GM23338 (cell line): ENCODE measurements at regions not wholly inside any gene's neighbourhood (a gene's known extent, or its start where the extent isn't known, plus 50 kb on each side); places are given as distances from the start of the nearest gene placed in this dataset.

Experiments
- ATAC-seq: fragments of 200-7000 bp; cut with Tn5 transposase; 3 replicates; pipeline ENCODE4 v1.9.1; 2020
- DNase-seq: peaks from one replicate; pipeline ENCODE4 v3.0.0-alpha.2; 2015; ENCODE audit warnings: low spot score
- H2AFZ ChIP-seq: fragments of 200-600 bp; sonication (generic); 2 replicates; pipeline ENCODE4 v1.8.0; 2016; ENCODE audit warnings: antibody characterized with exemption, mild to moderate bottlenecking, moderate library complexity
- H3F3A ChIP-seq: fragments of 200-600 bp; sonication (generic); replicated peaks from 2 replicates; pipeline ENCODE4 v1.8.0; 2017; ENCODE audit warnings: antibody characterized with exemption, mixed run types, low read depth
- H3K27ac ChIP-seq: fragments of 200-600 bp; sonication (generic); 2 replicates; pipeline ENCODE4 v1.6.1; 2016; ENCODE audit warnings: low read depth
- H3K27me3 ChIP-seq: fragments of 200-600 bp; sonication (generic); 2 replicates; pipeline ENCODE4 v1.8.0; 2016; ENCODE audit warnings: mild to moderate bottlenecking, mixed run types, moderate library complexity; ENCODE audit not compliant: insufficient read depth
- H3K36me3 ChIP-seq: fragments of 200-600 bp; sonication (generic); 2 replicates; pipeline ENCODE4 v1.8.0; 2016; ENCODE audit warnings: mild to moderate bottlenecking; ENCODE audit not compliant: insufficient read depth
- H3K4me1 ChIP-seq: fragments of 200-600 bp; sonication (generic); 2 replicates; pipeline ENCODE4 v1.8.0; 2016; ENCODE audit warnings: mild to moderate bottlenecking, moderate library complexity; ENCODE audit not compliant: insufficient read depth
- H3K4me2 ChIP-seq: fragments of 200-600 bp; sonication (generic); 2 replicates; pipeline ENCODE4 v1.7.1; 2017; ENCODE audit warnings: mixed run types
- H3K4me3 ChIP-seq: fragments of 200-600 bp; sonication (generic); 2 replicates; pipeline ENCODE4 v1.6.1; 2016; ENCODE audit warnings: mixed run types
- H3K79me2 ChIP-seq: fragments of 200-600 bp; sonication (generic); replicated peaks from 2 replicates; pipeline ENCODE4 v1.8.0; 2017; ENCODE audit warnings: mild to moderate bottlenecking; ENCODE audit not compliant: insufficient read depth
- H3K9me2 ChIP-seq: fragments of 200-600 bp; sonication (generic); 2 replicates; pipeline ENCODE4 v1.8.0; 2017; ENCODE audit not compliant: insufficient read depth
- H4K20me1 ChIP-seq: fragments of 200-600 bp; sonication (generic); replicated peaks from 2 replicates; pipeline ENCODE4 v1.8.0; 2017; ENCODE audit warnings: mild to moderate bottlenecking; ENCODE audit not compliant: insufficient read depth
- H3K27ac Mint-ChIP-seq: 2 replicates; pipeline ENCODE4 v1.8.0; 2020; ENCODE audit warnings: inconsistent platforms, mild to moderate bottlenecking, moderate library complexity, mixed read lengths
- H3K27me3 Mint-ChIP-seq: 3 replicates; pipeline ENCODE4 v1.8.0; 2022; ENCODE audit warnings: low read depth, mild to moderate bottlenecking, moderate library complexity, mixed read lengths, inconsistent platforms; ENCODE audit not compliant: insufficient read depth, poor library complexity
- H3K36me3 Mint-ChIP-seq: 3 replicates; pipeline ENCODE4 v1.8.0; 2021; ENCODE audit warnings: low read depth, mild to moderate bottlenecking, inconsistent platforms, moderate library complexity, mixed read lengths
- H3K4me1 Mint-ChIP-seq: 3 replicates; pipeline ENCODE4 v1.8.0; 2020; ENCODE audit warnings: mild to moderate bottlenecking, inconsistent platforms, mixed read lengths
- H3K4me3 Mint-ChIP-seq: 3 replicates; pipeline ENCODE4 v1.8.0; 2021; ENCODE audit warnings: moderate library complexity, mild to moderate bottlenecking, inconsistent platforms, mixed read lengths
- H3K9me3 Mint-ChIP-seq: 3 replicates; pipeline ENCODE4 v1.8.0; 2020; ENCODE audit warnings: moderate library complexity, mild to moderate bottlenecking, inconsistent platforms, mixed read lengths
- CREB1 ChIP-seq: fragments of 250-450 bp; sonication (Bioruptor Pico); IDR thresholded peaks from 2 replicates; pipeline ENCODE4 v1.5.0; 2020; ENCODE audit warnings: low read depth, mild to moderate bottlenecking, moderate library complexity
- EZH2 ChIP-seq: fragments of 200-600 bp; sonication (generic); IDR thresholded peaks from one replicate; pipeline ENCODE4 v1.8.0; 2017; ENCODE audit warnings: antibody characterized with exemption, mild to moderate bottlenecking, low read depth; ENCODE audit not compliant: unreplicated experiment
- EZH2phosphoT487 ChIP-seq: fragments of 200-600 bp; sonication (generic); IDR thresholded peaks from one replicate; pipeline ENCODE4 v1.8.1; 2018; ENCODE audit warnings: antibody characterized with exemption; ENCODE audit not compliant: unreplicated experiment
- JUNB ChIP-seq: IDR thresholded peaks from one replicate; pipeline ENCODE4 v1.6.1; 2016; ENCODE audit warnings: antibody characterized with exemption; ENCODE audit not compliant: unreplicated experiment
- NANOG ChIP-seq: IDR thresholded peaks from 2 replicates; pipeline ENCODE4 v1.6.1; 2016; ENCODE audit warnings: antibody characterized with exemption, borderline replicate concordance
- STAT1 ChIP-seq: IDR thresholded peaks from one replicate; pipeline ENCODE4 v1.6.1; 2016; ENCODE audit warnings: antibody characterized with exemption; ENCODE audit not compliant: unreplicated experiment
- ZNF114 ChIP-seq: fragments of 250-450 bp; sonication (Bioruptor Pico); IDR thresholded peaks from 2 replicates; pipeline ENCODE4 v1.5.0; 2020; ENCODE audit warnings: mild to moderate bottlenecking, moderate library complexity
- ZNF331 ChIP-seq: fragments of 250-450 bp; sonication (Bioruptor Pico); IDR thresholded peaks from 2 replicates; pipeline ENCODE4 v1.5.0; 2020; ENCODE audit warnings: low read depth, mild to moderate bottlenecking, moderate library complexity
- TF ChIP-seq, protein P1 (sequence below): IDR thresholded peaks from one replicate; pipeline ENCODE4 v1.6.1; 2018; ENCODE audit warnings: antibody characterized with exemption; ENCODE audit not compliant: unreplicated experiment
- TF ChIP-seq, protein P2 (sequence below): fragments of 250-450 bp; sonication (Bioruptor Pico); IDR thresholded peaks from 2 replicates; pipeline ENCODE4 v1.5.0; 2020; ENCODE audit warnings: mild to moderate bottlenecking, moderate library complexity
- TF ChIP-seq, protein P3 (sequence below), 2 experiments: fragments of 200-600 bp in 1 of 2; sonication (generic) in 1 of 2; conservative IDR thresholded peaks; 2 replicates each; pipeline versions ENCODE4 v1.5.1 to v1.6.1; 2016 to 2017; ENCODE audit warnings: antibody characterized with exemption in 2 of 2, low read depth in 2 of 2, mild to moderate bottlenecking in 2 of 2, moderate library complexity in 1 of 2

DNA sequence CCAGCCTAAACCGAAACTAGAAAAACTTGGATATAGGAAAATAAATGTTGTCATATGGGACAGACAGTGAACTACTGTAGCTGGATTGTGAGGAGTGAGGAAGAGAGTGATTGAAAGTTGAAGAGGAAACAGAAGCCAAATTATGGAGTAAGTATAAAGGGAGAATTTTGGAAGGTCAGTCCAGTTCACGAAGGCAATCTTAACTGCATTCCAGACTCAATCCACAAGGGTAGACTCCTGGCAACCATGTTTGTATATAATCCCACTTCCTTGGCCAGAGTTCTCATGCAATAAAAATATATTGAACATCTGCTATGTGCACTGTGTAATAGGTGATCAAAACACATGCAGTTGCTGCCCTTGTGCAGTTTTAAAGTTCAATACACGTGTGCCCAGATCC is 58.6 kb upstream of the CAMK2D start (continued):
- TF ChIP-seq, protein P1, sequence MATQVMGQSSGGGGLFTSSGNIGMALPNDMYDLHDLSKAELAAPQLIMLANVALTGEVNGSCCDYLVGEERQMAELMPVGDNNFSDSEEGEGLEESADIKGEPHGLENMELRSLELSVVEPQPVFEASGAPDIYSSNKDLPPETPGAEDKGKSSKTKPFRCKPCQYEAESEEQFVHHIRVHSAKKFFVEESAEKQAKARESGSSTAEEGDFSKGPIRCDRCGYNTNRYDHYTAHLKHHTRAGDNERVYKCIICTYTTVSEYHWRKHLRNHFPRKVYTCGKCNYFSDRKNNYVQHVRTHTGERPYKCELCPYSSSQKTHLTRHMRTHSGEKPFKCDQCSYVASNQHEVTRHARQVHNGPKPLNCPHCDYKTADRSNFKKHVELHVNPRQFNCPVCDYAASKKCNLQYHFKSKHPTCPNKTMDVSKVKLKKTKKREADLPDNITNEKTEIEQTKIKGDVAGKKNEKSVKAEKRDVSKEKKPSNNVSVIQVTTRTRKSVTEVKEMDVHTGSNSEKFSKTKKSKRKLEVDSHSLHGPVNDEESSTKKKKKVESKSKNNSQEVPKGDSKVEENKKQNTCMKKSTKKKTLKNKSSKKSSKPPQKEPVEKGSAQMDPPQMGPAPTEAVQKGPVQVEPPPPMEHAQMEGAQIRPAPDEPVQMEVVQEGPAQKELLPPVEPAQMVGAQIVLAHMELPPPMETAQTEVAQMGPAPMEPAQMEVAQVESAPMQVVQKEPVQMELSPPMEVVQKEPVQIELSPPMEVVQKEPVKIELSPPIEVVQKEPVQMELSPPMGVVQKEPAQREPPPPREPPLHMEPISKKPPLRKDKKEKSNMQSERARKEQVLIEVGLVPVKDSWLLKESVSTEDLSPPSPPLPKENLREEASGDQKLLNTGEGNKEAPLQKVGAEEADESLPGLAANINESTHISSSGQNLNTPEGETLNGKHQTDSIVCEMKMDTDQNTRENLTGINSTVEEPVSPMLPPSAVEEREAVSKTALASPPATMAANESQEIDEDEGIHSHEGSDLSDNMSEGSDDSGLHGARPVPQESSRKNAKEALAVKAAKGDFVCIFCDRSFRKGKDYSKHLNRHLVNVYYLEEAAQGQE = no peak

DNA sequence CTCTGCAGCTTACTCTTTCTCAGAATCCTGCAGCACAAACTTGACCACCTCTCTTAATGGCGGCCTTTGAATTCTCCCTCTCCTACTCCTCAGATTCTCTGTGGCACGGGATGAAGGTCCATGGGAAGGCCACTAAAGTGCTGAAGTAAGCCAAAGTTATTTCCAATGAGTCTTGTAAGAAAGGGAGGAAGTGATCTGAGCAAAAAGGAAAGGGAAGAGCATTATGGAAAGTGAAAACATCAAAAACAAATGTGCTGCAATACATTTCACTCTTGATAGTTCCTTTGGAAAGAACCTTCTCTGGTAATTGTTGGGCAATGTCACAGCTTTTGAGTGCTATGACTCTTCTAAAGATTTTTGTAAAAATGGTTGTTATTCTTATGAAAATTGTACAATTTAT is 54.3 kb upstream of the CAMK2D start:
- DNase-seq (no peak), ATAC-seq (no peak)
- TF ChIP-seq JUNB (no peak), NANOG (no peak), EZH2 (no peak)
- H3K27ac Mint-ChIP-seq = no peak overlapping the region
- Histone ChIP-seq H2AFZ (peak overlapping the region; percentile 67; the same call in 1 of the 2 replicates), H3K4me3 (no peak overlapping the region), H3K27me3 (no peaks in the 10 kb centered on the region), H4K20me1 (no peaks in the 10 kb centered on the region), H3K79me2 (no peaks in the 10 kb centered on the region), H3K27ac (no peak overlapping the region), H3K9me2 (no peaks in the 10 kb centered on the region), H3K4me2 (no peak overlapping the region), H3K4me1 (no peaks in the 10 kb centered on the region), H3K36me3 (no peaks in the 10 kb centered on the region), H3F3A (no peaks in the 10 kb centered on the region)
- H3K4me3 Mint-ChIP-seq = no peak overlapping the region
- H3K36me3 Mint-ChIP-seq = no peaks in the 10 kb centered on the region
- no peaks in the 10 kb centered on the region for H3K4me1 Mint-ChIP-seq
- H3K27me3 Mint-ChIP-seq = no peaks in the 10 kb centered on the region
- H3K9me3 Mint-ChIP-seq = no peaks in the 10 kb centered on the region

DNA sequence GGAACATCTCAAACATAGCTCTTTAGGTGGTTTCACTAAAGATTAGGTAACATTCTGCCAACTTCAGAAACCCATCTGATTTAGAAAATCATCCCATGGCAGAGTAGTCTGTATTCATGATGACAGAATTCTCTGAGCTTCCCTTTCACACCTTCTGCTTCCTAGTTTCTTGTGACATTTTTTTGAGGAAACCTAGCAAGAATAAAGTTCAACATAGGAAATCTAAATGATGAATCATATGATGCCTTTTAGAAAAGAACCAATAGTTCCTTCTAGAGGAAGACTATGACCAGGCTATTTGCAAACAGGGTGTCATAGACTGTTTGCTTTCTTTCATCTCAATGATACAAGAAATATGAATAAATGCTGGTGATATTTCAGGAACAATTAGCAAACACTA is 49.8 kb upstream of the CAMK2D start:
- no peaks in the 10 kb centered on the region for H3K4me1 ChIP-seq
- Mint-ChIP-seq H3K9me3 (no peaks in the 10 kb centered on the region), H3K27me3 (no peaks in the 10 kb centered on the region), H3K4me1 (no peaks in the 10 kb centered on the region), H3K36me3 (no peaks in the 10 kb centered on the region; the same call in 2 of the 3 replicates), H3K4me3 (no peak overlapping the region), H3K27ac (no peak overlapping the region)
- H4K20me1 ChIP-seq = no peaks in the 10 kb centered on the region
- no peaks in the 10 kb centered on the region for H3K36me3 ChIP-seq
- no peaks in the 10 kb centered on the region for H3K27me3 ChIP-seq
- no peak overlapping the region for H3K4me2 ChIP-seq
- H3K4me3 ChIP-seq = no peak overlapping the region
- H3K9me2 ChIP-seq = no peaks in the 10 kb centered on the region
- no peak overlapping the region for H2AFZ ChIP-seq
- DNase-seq = no peak
- H3K79me2 ChIP-seq = no peaks in the 10 kb centered on the region
- ATAC-seq = no peak
- H3F3A ChIP-seq = no peaks in the 10 kb centered on the region
- no peak overlapping the region for H3K27ac ChIP-seq
- no peak for TF ChIP-seq STAT1
- TF ChIP-seq CREB1 (CRISPR knock-in tag) = no peak
- TF ChIP-seq, protein P2, sequence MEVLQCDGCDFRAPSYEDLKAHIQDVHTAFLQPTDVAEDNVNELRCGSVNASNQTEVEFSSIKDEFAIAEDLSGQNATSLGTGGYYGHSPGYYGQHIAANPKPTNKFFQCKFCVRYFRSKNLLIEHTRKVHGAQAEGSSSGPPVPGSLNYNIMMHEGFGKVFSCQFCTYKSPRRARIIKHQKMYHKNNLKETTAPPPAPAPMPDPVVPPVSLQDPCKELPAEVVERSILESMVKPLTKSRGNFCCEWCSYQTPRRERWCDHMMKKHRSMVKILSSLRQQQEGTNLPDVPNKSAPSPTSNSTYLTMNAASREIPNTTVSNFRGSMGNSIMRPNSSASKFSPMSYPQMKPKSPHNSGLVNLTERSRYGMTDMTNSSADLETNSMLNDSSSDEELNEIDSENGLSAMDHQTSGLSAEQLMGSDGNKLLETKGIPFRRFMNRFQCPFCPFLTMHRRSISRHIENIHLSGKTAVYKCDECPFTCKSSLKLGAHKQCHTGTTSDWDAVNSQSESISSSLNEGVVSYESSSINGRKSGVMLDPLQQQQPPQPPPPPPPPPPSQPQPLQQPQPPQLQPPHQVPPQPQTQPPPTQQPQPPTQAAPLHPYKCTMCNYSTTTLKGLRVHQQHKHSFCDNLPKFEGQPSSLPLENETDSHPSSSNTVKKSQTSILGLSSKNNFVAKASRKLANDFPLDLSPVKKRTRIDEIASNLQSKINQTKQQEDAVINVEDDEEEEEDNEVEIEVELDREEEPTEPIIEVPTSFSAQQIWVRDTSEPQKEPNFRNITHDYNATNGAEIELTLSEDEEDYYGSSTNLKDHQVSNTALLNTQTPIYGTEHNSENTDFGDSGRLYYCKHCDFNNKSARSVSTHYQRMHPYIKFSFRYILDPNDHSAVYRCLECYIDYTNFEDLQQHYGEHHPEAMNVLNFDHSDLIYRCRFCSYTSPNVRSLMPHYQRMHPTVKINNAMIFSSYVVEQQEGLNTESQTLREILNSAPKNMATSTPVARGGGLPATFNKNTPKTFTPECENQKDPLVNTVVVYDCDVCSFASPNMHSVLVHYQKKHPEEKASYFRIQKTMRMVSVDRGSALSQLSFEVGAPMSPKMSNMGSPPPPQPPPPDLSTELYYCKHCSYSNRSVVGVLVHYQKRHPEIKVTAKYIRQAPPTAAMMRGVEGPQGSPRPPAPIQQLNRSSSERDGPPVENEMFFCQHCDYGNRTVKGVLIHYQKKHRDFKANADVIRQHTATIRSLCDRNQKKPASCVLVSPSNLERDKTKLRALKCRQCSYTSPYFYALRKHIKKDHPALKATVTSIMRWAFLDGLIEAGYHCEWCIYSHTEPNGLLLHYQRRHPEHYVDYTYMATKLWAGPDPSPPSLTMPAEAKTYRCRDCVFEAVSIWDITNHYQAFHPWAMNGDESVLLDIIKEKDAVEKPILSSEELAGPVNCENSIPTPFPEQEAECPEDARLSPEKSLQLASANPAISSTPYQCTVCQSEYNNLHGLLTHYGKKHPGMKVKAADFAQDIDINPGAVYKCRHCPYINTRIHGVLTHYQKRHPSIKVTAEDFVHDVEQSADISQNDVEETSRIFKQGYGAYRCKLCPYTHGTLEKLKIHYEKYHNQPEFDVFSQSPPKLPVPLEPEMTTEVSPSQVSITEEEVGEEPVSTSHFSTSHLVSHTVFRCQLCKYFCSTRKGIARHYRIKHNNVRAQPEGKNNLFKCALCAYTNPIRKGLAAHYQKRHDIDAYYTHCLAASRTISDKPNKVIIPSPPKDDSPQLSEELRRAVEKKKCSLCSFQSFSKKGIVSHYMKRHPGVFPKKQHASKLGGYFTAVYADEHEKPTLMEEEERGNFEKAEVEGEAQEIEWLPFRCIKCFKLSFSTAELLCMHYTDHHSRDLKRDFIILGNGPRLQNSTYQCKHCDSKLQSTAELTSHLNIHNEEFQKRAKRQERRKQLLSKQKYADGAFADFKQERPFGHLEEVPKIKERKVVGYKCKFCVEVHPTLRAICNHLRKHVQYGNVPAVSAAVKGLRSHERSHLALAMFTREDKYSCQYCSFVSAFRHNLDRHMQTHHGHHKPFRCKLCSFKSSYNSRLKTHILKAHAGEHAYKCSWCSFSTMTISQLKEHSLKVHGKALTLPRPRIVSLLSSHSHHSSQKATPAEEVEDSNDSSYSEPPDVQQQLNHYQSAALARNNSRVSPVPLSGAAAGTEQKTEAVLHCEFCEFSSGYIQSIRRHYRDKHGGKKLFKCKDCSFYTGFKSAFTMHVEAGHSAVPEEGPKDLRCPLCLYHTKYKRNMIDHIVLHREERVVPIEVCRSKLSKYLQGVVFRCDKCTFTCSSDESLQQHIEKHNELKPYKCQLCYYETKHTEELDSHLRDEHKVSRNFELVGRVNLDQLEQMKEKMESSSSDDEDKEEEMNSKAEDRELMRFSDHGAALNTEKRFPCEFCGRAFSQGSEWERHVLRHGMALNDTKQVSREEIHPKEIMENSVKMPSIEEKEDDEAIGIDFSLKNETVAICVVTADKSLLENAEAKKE (CRISPR knock-in tag) = no peak
- TF ChIP-seq, protein P3, sequence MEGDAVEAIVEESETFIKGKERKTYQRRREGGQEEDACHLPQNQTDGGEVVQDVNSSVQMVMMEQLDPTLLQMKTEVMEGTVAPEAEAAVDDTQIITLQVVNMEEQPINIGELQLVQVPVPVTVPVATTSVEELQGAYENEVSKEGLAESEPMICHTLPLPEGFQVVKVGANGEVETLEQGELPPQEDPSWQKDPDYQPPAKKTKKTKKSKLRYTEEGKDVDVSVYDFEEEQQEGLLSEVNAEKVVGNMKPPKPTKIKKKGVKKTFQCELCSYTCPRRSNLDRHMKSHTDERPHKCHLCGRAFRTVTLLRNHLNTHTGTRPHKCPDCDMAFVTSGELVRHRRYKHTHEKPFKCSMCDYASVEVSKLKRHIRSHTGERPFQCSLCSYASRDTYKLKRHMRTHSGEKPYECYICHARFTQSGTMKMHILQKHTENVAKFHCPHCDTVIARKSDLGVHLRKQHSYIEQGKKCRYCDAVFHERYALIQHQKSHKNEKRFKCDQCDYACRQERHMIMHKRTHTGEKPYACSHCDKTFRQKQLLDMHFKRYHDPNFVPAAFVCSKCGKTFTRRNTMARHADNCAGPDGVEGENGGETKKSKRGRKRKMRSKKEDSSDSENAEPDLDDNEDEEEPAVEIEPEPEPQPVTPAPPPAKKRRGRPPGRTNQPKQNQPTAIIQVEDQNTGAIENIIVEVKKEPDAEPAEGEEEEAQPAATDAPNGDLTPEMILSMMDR (conservative IDR thresholded peaks at IDR 0.05; ENCODE audit: low read depth in 2 of 2) = no peak
- no peak for TF ChIP-seq ZNF114 (CRISPR knock-in tag)
- TF ChIP-seq ZNF331 (CRISPR knock-in tag) = no peak
- no peak for TF ChIP-seq EZH2phosphoT487
